ENCODE measurements at regions not wholly inside any gene's neighbourhood (a gene's known extent, or its start where the extent isn't known, plus 50 kb on each side); places are given as distances from the start of the nearest gene placed in this dataset.

GRCh38 chr1:93740601-93741031, 59.0 kb upstream of the BCAR3 start:
- dilution Hi-C loops (cut with MboI; ENCODE audit: extremely low pct_ligation_motif_present, low sequenced_read_pairs): no loop called here
- TF ChIP-seq EZH2 (IDR thresholded peaks at IDR 0.05; ENCODE audit: low read length): no peak
- TF ChIP-seq CTCF (optimal IDR thresholded peaks at IDR 0.05 in 1 of 3, IDR thresholded peaks at IDR 0.05 in 1 of 3, conservative IDR thresholded peaks at IDR 0.05 in 1 of 3; ENCODE audit: extremely low read depth in 1 of 3, insufficient read depth in 2 of 3, low read length in 3 of 3): no peak
- Histone ChIP-seq H3K27me3 (ENCODE audit: control insufficient read depth, extremely low read depth, insufficient read depth, low read length) (no peaks in the 10 kb centered on the region), H3K79me2 (ENCODE audit: control insufficient read depth, insufficient read depth, low read length) (no peaks in the 10 kb centered on the region), H3K4me1 (ENCODE audit: control insufficient read depth, extremely low read depth, insufficient read depth, low read length) (peaks cover 46% of the 10 kb centered on the region), H4K20me1 (ENCODE audit: control insufficient read depth, extremely low read depth, insufficient read depth, low read length) (no peaks in the 10 kb centered on the region), H3K27ac (ENCODE audit: control insufficient read depth, insufficient read depth, low read length) (no peak overlapping the region), H2AFZ (ENCODE audit: control insufficient read depth, low read length) (no peak overlapping the region), H3K9me1 (ENCODE audit: control insufficient read depth, extremely low read depth, insufficient read depth, low read length) (no peaks in the 10 kb centered on the region), H3K4me2 (ENCODE audit: control insufficient read depth, extremely low read depth, insufficient read depth, low read depth, low read length) (no peak overlapping the region), H3K36me3 (ENCODE audit: control insufficient read depth in 2 of 2, extremely low read depth in 1 of 2, insufficient read depth in 2 of 2, low read length in 2 of 2) (no peaks in the 10 kb centered on the region), H3K9me3 (ENCODE audit: control insufficient read depth, low read depth, low read length) (no peaks in the 10 kb centered on the region), H3K4me3 (ENCODE audit: control insufficient read depth in 2 of 3, extremely low read depth in 1 of 3, insufficient read depth in 2 of 3, low read depth in 1 of 3, low read length in 3 of 3) (no peak overlapping the region), H3K9ac (ENCODE audit: control insufficient read depth, extremely low read depth, insufficient read depth, low read length) (no peak overlapping the region)
- DNase-seq (ENCODE audit: low read depth, low spot score) (no peak), FAIRE-seq (no peak)

GRCh38 chr1:93740157-93740556, 58.5 kb upstream of the BCAR3 start:
- H3K4me1 ChIP-seq (ENCODE audit: control insufficient read depth, extremely low read depth, insufficient read depth, low read length): peaks cover 50% of the 10 kb centered on the region
- no peak overlapping the region for H2AFZ ChIP-seq (ENCODE audit: control insufficient read depth, low read length)
- no peaks in the 10 kb centered on the region for H3K27me3 ChIP-seq (ENCODE audit: control insufficient read depth, extremely low read depth, insufficient read depth, low read length)
- dilution Hi-C loops (cut with MboI; ENCODE audit: extremely low pct_ligation_motif_present, low sequenced_read_pairs): no loop called here
- no peaks in the 10 kb centered on the region for H4K20me1 ChIP-seq (ENCODE audit: control insufficient read depth, extremely low read depth, insufficient read depth, low read length)
- DNase-seq (ENCODE audit: low read depth, low spot score) (no peak), FAIRE-seq (no peak)
- H3K9me1 ChIP-seq (ENCODE audit: control insufficient read depth, extremely low read depth, insufficient read depth, low read length): no peaks in the 10 kb centered on the region
- peak overlapping the region; percentile 10 for H3K9ac ChIP-seq (ENCODE audit: control insufficient read depth, extremely low read depth, insufficient read depth, low read length)
- H3K4me3 ChIP-seq (ENCODE audit: control insufficient read depth in 2 of 3, extremely low read depth in 1 of 3, insufficient read depth in 2 of 3, low read depth in 1 of 3, low read length in 3 of 3): no peak overlapping the region
- TF ChIP-seq CTCF (optimal IDR thresholded peaks at IDR 0.05 in 1 of 3, IDR thresholded peaks at IDR 0.05 in 1 of 3, conservative IDR thresholded peaks at IDR 0.05 in 1 of 3; ENCODE audit: extremely low read depth in 1 of 3, insufficient read depth in 2 of 3, low read length in 3 of 3): no peak
- no peak for TF ChIP-seq EZH2 (IDR thresholded peaks at IDR 0.05; ENCODE audit: low read length)
- H3K4me2 ChIP-seq (ENCODE audit: control insufficient read depth, extremely low read depth, insufficient read depth, low read depth, low read length): no peak overlapping the region
- H3K79me2 ChIP-seq (ENCODE audit: control insufficient read depth, insufficient read depth, low read length): no peaks in the 10 kb centered on the region
- no peaks in the 10 kb centered on the region for H3K9me3 ChIP-seq (ENCODE audit: control insufficient read depth, low read depth, low read length)
- H3K27ac ChIP-seq (ENCODE audit: control insufficient read depth, insufficient read depth, low read length): peak overlapping the region; percentile 94
- no peaks in the 10 kb centered on the region for H3K36me3 ChIP-seq (ENCODE audit: control insufficient read depth in 2 of 2, extremely low read depth in 1 of 2, insufficient read depth in 2 of 2, low read length in 2 of 2)
